ENCODE measurements at regions not wholly inside any gene's neighbourhood (a gene's known extent, or its start where the extent isn't known, plus 50 kb on each side); places are given as distances from the start of the nearest gene placed in this dataset.

DNA sequence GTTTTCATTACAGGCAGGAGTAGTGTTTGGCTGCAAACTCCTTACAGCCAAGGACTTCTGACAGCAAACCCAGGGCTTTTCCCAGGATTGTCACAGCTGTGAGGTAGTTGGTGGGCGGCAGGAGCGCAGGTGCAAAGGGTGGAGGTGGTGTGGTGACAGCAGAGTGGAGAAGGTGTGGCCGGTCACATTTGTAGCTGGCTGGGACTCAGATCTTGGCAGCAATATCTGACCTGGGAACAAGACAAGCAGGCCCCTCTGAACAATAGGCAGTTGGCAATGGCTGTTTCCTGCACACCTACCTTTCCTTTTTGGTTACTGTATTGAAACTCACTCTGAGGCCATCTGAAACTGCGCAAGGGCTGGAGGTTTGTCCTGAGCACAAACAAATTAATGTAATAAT, 327.3 kb downstream of the COG6 start:
- TF ChIP-seq, protein P1, sequence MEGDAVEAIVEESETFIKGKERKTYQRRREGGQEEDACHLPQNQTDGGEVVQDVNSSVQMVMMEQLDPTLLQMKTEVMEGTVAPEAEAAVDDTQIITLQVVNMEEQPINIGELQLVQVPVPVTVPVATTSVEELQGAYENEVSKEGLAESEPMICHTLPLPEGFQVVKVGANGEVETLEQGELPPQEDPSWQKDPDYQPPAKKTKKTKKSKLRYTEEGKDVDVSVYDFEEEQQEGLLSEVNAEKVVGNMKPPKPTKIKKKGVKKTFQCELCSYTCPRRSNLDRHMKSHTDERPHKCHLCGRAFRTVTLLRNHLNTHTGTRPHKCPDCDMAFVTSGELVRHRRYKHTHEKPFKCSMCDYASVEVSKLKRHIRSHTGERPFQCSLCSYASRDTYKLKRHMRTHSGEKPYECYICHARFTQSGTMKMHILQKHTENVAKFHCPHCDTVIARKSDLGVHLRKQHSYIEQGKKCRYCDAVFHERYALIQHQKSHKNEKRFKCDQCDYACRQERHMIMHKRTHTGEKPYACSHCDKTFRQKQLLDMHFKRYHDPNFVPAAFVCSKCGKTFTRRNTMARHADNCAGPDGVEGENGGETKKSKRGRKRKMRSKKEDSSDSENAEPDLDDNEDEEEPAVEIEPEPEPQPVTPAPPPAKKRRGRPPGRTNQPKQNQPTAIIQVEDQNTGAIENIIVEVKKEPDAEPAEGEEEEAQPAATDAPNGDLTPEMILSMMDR (IDR thresholded peaks at IDR 0.05): no peak
- no peak overlapping the region for H3K4me3 ChIP-seq (ENCODE audit: low read depth in 1 of 2, low read length in 1 of 2)
- H3K9me3 ChIP-seq: no peaks in the 10 kb centered on the region
- H3K4me1 ChIP-seq (ENCODE audit: control insufficient read depth in 1 of 2, insufficient read depth in 1 of 2, low read depth in 1 of 2, low read length in 1 of 2): no peaks in the 10 kb centered on the region
- H3K27me3 ChIP-seq: no peaks in the 10 kb centered on the region
- H3K36me3 ChIP-seq: no peaks in the 10 kb centered on the region
- H3K27ac ChIP-seq: no peak overlapping the region

DNA sequence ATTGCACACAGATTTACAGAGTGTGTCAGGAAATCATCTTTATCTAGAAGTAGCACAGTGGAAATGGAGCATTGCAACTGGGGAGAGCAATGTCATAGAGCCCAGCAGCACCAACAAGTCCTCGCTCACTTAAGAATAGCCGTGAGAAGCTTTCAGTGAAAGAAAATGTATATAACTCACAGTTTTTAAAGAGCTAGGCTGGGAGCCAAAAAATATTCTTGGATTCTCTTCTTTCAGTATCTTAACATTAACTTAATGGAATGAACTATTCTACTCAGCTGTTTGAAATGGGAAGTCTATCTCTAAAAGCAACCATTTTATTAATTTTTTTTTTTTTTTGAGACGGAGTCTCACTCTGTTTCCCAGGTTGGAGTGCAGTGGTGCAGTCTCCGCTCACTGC, 329.6 kb downstream of the COG6 start:
- TF ChIP-seq, protein P1 (IDR thresholded peaks at IDR 0.05): no peak
- H3K27me3 ChIP-seq: no peaks in the 10 kb centered on the region
- H3K36me3 ChIP-seq: no peaks in the 10 kb centered on the region
- no peaks in the 10 kb centered on the region for H3K4me1 ChIP-seq (ENCODE audit: control insufficient read depth in 1 of 2, insufficient read depth in 1 of 2, low read depth in 1 of 2, low read length in 1 of 2)
- H3K27ac ChIP-seq: no peak overlapping the region
- no peak overlapping the region for H3K4me3 ChIP-seq (ENCODE audit: low read depth in 1 of 2, low read length in 1 of 2)
- H3K9me3 ChIP-seq: no peaks in the 10 kb centered on the region

DNA sequence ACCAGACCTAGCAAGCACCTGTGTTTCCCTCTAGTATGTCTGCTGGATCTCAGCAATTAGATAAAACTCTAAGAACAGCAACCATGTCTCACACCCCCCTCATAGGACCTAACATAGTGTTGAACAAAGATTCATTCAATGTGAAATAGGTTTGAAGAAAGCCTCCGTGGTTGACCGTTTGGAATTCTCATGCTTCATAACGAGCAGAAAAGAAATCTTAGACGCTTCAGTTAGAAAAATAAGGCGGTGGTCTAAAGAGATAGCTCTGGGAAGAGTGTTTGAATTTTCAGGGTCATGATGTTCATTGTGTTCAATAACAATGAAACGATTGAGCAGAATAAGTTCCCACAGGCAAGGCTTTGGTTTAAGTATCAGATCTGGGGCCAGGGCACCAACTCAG, 332.9 kb downstream of the COG6 start:
- Histone ChIP-seq H3K27ac (no peak overlapping the region), H3K9me3 (no peaks in the 10 kb centered on the region), H3K36me3 (no peaks in the 10 kb centered on the region), H3K4me3 (ENCODE audit: low read depth in 1 of 2, low read length in 1 of 2) (no peak overlapping the region), H3K4me1 (ENCODE audit: control insufficient read depth in 1 of 2, insufficient read depth in 1 of 2, low read depth in 1 of 2, low read length in 1 of 2) (no peaks in the 10 kb centered on the region), H3K27me3 (no peaks in the 10 kb centered on the region)
- TF ChIP-seq, protein P1 (IDR thresholded peaks at IDR 0.05): no peak

DNA sequence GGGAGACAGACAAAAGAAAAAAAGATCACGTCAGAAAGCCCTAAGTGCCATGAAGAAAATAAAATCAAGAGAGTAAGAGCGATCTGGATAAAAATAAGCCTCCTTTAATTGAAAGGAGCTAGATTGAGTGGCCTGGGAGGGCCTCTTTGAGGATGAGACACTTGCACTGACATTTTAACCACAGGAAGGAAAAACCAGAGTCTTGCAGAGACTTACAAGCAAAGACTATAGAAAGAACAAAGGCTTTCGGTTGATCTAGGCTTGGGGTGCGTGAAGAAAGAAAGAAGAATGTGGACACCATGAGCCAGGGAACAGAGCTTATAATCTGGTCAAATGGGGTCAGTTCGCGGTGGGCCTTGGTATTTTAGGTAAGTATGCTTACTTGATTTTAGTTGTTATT, 342.7 kb downstream of the COG6 start:
- TF ChIP-seq, protein P1 (IDR thresholded peaks at IDR 0.05): no peak
- Histone ChIP-seq H3K27me3 (no peaks in the 10 kb centered on the region), H3K4me1 (ENCODE audit: control insufficient read depth in 1 of 2, insufficient read depth in 1 of 2, low read depth in 1 of 2, low read length in 1 of 2) (no peaks in the 10 kb centered on the region), H3K9me3 (no peaks in the 10 kb centered on the region), H3K4me3 (ENCODE audit: low read depth in 1 of 2, low read length in 1 of 2) (no peak overlapping the region), H3K27ac (no peak overlapping the region), H3K36me3 (no peaks in the 10 kb centered on the region)

DNA sequence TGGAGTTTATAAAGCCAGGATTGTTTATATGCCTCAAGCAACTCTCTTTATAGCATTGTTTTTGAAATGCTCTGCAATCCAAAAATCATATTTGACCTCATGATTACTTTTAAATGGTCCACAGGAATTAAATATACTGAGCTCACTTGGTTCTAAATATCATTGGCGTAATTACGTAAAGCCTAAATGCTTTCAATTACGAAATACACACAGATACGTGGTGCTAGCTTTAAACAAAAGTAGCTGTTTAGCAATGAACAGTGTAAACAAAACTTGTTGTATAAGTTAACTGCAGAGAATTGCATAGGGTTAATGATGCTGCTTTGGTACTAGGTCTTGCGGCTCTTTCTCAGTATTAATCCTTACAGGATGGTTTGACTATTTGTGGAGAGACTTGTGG, 346.6 kb downstream of the COG6 start:
- Histone ChIP-seq H3K36me3 (no peaks in the 10 kb centered on the region), H3K4me3 (ENCODE audit: low read depth in 1 of 2, low read length in 1 of 2) (no peak overlapping the region), H3K27ac (no peak overlapping the region), H3K4me1 (ENCODE audit: control insufficient read depth in 1 of 2, insufficient read depth in 1 of 2, low read depth in 1 of 2, low read length in 1 of 2) (no peaks in the 10 kb centered on the region), H3K27me3 (no peaks in the 10 kb centered on the region), H3K9me3 (no peaks in the 10 kb centered on the region)
- TF ChIP-seq, protein P1 (IDR thresholded peaks at IDR 0.05): no peak

DNA sequence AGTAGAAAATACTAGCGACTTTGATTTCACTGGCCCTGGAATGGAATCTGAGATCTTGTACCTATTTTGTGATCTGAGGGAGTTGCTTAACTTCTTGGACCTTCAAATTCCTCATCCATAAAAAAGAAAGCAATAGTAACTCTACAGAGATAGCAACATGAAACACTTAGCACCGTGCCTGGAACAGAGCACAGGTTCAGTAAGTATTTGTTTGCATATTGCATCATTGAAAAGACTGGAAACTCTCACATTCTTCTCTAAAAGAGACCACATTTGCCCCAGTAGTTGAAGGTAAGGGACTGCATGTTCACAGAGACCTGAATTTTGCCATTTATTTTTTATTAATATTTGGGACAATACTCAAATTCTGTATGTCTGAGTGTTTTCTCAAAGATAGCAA, 358.1 kb downstream of the COG6 start:
- Histone ChIP-seq H3K4me3 (ENCODE audit: low read depth in 1 of 2, low read length in 1 of 2) (no peak overlapping the region), H3K4me1 (ENCODE audit: control insufficient read depth in 1 of 2, insufficient read depth in 1 of 2, low read depth in 1 of 2, low read length in 1 of 2) (no peaks in the 10 kb centered on the region), H3K36me3 (no peaks in the 10 kb centered on the region), H3K27ac (no peak overlapping the region), H3K27me3 (no peaks in the 10 kb centered on the region), H3K9me3 (no peaks in the 10 kb centered on the region)
- TF ChIP-seq, protein P1 (IDR thresholded peaks at IDR 0.05): no peak
